ENCODE measurements at regions not wholly inside any gene's neighbourhood (a gene's known extent, or its start where the extent isn't known, plus 50 kb on each side); places are given as distances from the start of the nearest gene placed in this dataset.

DNA sequence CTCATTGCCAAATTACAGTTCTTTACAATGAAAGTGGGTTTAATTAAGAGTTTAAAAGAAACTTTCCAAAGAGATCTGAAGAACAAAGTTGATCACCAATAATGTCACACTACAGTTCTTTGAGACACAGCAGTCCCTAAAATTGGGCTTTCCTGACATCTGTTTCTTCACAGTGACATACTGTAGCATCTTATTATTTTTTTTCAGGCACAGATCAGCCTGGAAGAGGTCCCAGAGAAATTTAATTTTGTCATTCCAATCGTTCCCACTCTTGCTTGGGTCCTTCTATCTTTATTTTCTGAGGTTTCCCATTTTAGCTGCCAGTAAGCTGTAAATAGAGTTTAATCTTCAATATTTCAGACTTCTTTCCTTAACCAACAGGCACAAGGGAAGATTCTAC lies 143.1 kb upstream of the FRMPD4 start:
- TF ChIP-seq, protein P1, sequence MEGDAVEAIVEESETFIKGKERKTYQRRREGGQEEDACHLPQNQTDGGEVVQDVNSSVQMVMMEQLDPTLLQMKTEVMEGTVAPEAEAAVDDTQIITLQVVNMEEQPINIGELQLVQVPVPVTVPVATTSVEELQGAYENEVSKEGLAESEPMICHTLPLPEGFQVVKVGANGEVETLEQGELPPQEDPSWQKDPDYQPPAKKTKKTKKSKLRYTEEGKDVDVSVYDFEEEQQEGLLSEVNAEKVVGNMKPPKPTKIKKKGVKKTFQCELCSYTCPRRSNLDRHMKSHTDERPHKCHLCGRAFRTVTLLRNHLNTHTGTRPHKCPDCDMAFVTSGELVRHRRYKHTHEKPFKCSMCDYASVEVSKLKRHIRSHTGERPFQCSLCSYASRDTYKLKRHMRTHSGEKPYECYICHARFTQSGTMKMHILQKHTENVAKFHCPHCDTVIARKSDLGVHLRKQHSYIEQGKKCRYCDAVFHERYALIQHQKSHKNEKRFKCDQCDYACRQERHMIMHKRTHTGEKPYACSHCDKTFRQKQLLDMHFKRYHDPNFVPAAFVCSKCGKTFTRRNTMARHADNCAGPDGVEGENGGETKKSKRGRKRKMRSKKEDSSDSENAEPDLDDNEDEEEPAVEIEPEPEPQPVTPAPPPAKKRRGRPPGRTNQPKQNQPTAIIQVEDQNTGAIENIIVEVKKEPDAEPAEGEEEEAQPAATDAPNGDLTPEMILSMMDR (IDR thresholded peaks at IDR 0.05) = no peak
- TF ChIP-seq POLR2A (IDR thresholded peaks at IDR 0.05) = no peak

Data from right lobe of liver (tissue), 4 donors.